Keratinocyte (primary cell): ENCODE measurements at regions not wholly inside any gene's neighbourhood (a gene's known extent, or its start where the extent isn't known, plus 50 kb on each side); places are given as distances from the start of the nearest gene placed in this dataset.

Source experiments
- DNase-seq: peaks from one replicate; pipeline ENCODE4 v3.0.0-alpha.2; 2011; ENCODE audit warnings: low read depth, missing footprints, low spot score
- FAIRE-seq: peaks from 2 replicates; lab custom pipeline; 2011; peaks lifted over from hg19 to GRCh38; lab: Jason Lieb, UNC
- H2AFZ ChIP-seq: 2 replicates; pipeline ENCODE4 v1.6.0; 2012; ENCODE audit warnings: low read length, control low read depth, inconsistent platforms; ENCODE audit not compliant: control insufficient read depth
- H3K27ac ChIP-seq: 2 replicates; pipeline ENCODE4 v1.5.1; 2011; ENCODE audit warnings: low read length; ENCODE audit not compliant: control insufficient read depth, insufficient read depth
- H3K27me3 ChIP-seq: 3 replicates; pipeline ENCODE4 v1.6.0; 2011; ENCODE audit warnings: low read length; ENCODE audit not compliant: control insufficient read depth, insufficient read depth; ENCODE audit errors: extremely low read depth
- H3K36me3 ChIP-seq, 2 experiments: 2 replicates in 1 of 2; 3 replicates in 1 of 2; pipeline ENCODE4 v1.5.1; 2011; ENCODE audit warnings: low read length in 2 of 2, mild to moderate bottlenecking in 1 of 2; ENCODE audit not compliant: control insufficient read depth in 2 of 2, insufficient read depth in 2 of 2; ENCODE audit errors: extremely low read depth in 1 of 2
- H3K4me1 ChIP-seq: 3 replicates; pipeline ENCODE4 v1.5.1; 2011; ENCODE audit warnings: low read length; ENCODE audit not compliant: control insufficient read depth, insufficient read depth; ENCODE audit errors: extremely low read depth
- H3K4me2 ChIP-seq: 3 replicates; pipeline ENCODE4 v1.6.0; 2011; ENCODE audit warnings: low read depth, low read length; ENCODE audit not compliant: control insufficient read depth, insufficient read depth; ENCODE audit errors: extremely low read depth
- H3K4me3 ChIP-seq, 3 experiments: fragments of 200-600 bp in 1 of 3; sonication (generic) in 1 of 3; 2 replicates in 2 of 3; 3 replicates in 1 of 3; pipeline ENCODE4 v1.5.1; 2011 to 2016; ENCODE audit warnings: low read length in 3 of 3, mild to moderate bottlenecking in 3 of 3, control low read depth in 2 of 3, inconsistent platforms in 1 of 3, low read depth in 1 of 3, mixed read lengths in 1 of 3, mixed run types in 1 of 3, moderate library complexity in 1 of 3; ENCODE audit not compliant: control insufficient read depth in 2 of 3, insufficient read depth in 2 of 3; ENCODE audit errors: extremely low read depth in 1 of 3
- H3K79me2 ChIP-seq: 2 replicates; pipeline ENCODE4 v1.6.0; 2012; ENCODE audit warnings: low read length; ENCODE audit not compliant: control insufficient read depth, insufficient read depth
- H3K9ac ChIP-seq: 3 replicates; pipeline ENCODE4 v1.6.0; 2011; ENCODE audit warnings: low read length; ENCODE audit not compliant: control insufficient read depth, insufficient read depth; ENCODE audit errors: extremely low read depth
- H3K9me1 ChIP-seq: 3 replicates; pipeline ENCODE4 v1.6.0; 2011; ENCODE audit warnings: low read length; ENCODE audit not compliant: control insufficient read depth, insufficient read depth; ENCODE audit errors: extremely low read depth
- H3K9me3 ChIP-seq: 2 replicates; pipeline ENCODE4 v1.5.1; 2012; ENCODE audit warnings: low read depth, low read length; ENCODE audit not compliant: control insufficient read depth
- H4K20me1 ChIP-seq: 3 replicates; pipeline ENCODE4 v1.6.0; 2011; ENCODE audit warnings: low read length; ENCODE audit not compliant: control insufficient read depth, insufficient read depth; ENCODE audit errors: extremely low read depth
- CTCF ChIP-seq, 3 experiments: IDR thresholded peaks in 1 of 3; conservative IDR thresholded peaks in 1 of 3; optimal IDR thresholded peaks in 1 of 3; 2 replicates in 2 of 3; 3 replicates in 1 of 3; pipeline versions ENCODE3 to v1.5.1; 2011; ENCODE audit warnings: low read length in 3 of 3, mild to moderate bottlenecking in 3 of 3, moderate library complexity in 2 of 3, control low read depth in 1 of 3, inconsistent platforms in 1 of 3; ENCODE audit not compliant: insufficient read depth in 2 of 3; ENCODE audit errors: extremely low read depth in 1 of 3
- EZH2 ChIP-seq: IDR thresholded peaks from one replicate; pipeline ENCODE4 v1.6.1; 2012; ENCODE audit warnings: inconsistent platforms, mild to moderate bottlenecking, low read length, moderate library complexity
- dilution Hi-C: fragments of 300-500 bp; cut with MboI; formaldehyde crosslinking; loops from one replicate; pipeline ENCODE4 v1.7.0; 2020; ENCODE audit warnings: low sequenced_read_pairs; ENCODE audit not compliant: extremely low pct_ligation_motif_present

GRCh38 chr6:112899541-112899940 lies 552.4 kb downstream of the RFPL4B start:
- no peak overlapping the region for H3K4me3 ChIP-seq
- H4K20me1 ChIP-seq: no peaks in the 10 kb centered on the region
- no peaks in the 10 kb centered on the region for H3K27me3 ChIP-seq
- H3K36me3 ChIP-seq: no peaks in the 10 kb centered on the region
- no peak for FAIRE-seq
- no peak overlapping the region for H2AFZ ChIP-seq
- no peaks in the 10 kb centered on the region for H3K9me3 ChIP-seq
- H3K27ac ChIP-seq: no peak overlapping the region
- H3K79me2 ChIP-seq: no peaks in the 10 kb centered on the region
- TF ChIP-seq CTCF (optimal IDR thresholded peaks at IDR 0.05 in 1 of 3, IDR thresholded peaks at IDR 0.05 in 1 of 3, conservative IDR thresholded peaks at IDR 0.05 in 1 of 3; ENCODE audit: extremely low read depth in 1 of 3, insufficient read depth in 2 of 3, low read length in 3 of 3) (no peak), EZH2 (no peak)
- no peak overlapping the region for H3K9ac ChIP-seq
- H3K9me1 ChIP-seq: no peaks in the 10 kb centered on the region
- peaks cover 3% of the 10 kb centered on the region for H3K4me1 ChIP-seq
- H3K4me2 ChIP-seq: no peak overlapping the region
- dilution Hi-C loops: no loop called here
- no peak for DNase-seq

- Histone ChIP-seq H3K27ac (no peak overlapping the region), H3K36me3 (no peaks in the 10 kb centered on the region), H3K79me2 (no peaks in the 10 kb centered on the region), H3K4me3 (no peak overlapping the region), H3K27me3 (no peaks in the 10 kb centered on the region), H3K4me2 (no peak overlapping the region), H3K4me1 (peaks cover 3% of the 10 kb centered on the region), H3K9ac (no peak overlapping the region), H3K9me1 (no peaks in the 10 kb centered on the region), H2AFZ (no peak overlapping the region), H4K20me1 (no peaks in the 10 kb centered on the region), H3K9me3 (no peaks in the 10 kb centered on the region)
- no peak for TF ChIP-seq CTCF (optimal IDR thresholded peaks at IDR 0.05 in 1 of 3, IDR thresholded peaks at IDR 0.05 in 1 of 3, conservative IDR thresholded peaks at IDR 0.05 in 1 of 3; ENCODE audit: extremely low read depth in 1 of 3, insufficient read depth in 2 of 3, low read length in 3 of 3)
- dilution Hi-C loops: no loop called here
- no peak for DNase-seq
- no peak for FAIRE-seq
These were observed 556.2 kb downstream of the RFPL4B start for GRCh38 chr6:112903361-112903760.
